ENCODE measurements at regions not wholly inside any gene's neighbourhood (a gene's known extent, or its start where the extent isn't known, plus 50 kb on each side); places are given as distances from the start of the nearest gene placed in this dataset.

- no TSS peak for BruUV-seq (replicated peaks)
- Mint-ChIP-seq H3K4me3 (ENCODE audit: low read depth, unreplicated experiment) (no peak overlapping the region), H3K27ac (ENCODE audit: unreplicated experiment) (no peak overlapping the region), H3K36me3 (ENCODE audit: insufficient read depth, unreplicated experiment) (no peaks in the 10 kb centered on the region), H3K4me1 (ENCODE audit: low read depth, unreplicated experiment) (no peaks in the 10 kb centered on the region), H3K9me3 (ENCODE audit: low read depth, unreplicated experiment) (no peaks in the 10 kb centered on the region), H3K27me3 (ENCODE audit: unreplicated experiment) (no peaks in the 10 kb centered on the region)
- intact Hi-C loops (cut with micrococcal nuclease; ENCODE audit: unreplicated experiment): no loop called here
- CTCF ChIA-PET: no interaction called here
- DNase-seq: no peak
- TF ChIP-seq, protein P1, sequence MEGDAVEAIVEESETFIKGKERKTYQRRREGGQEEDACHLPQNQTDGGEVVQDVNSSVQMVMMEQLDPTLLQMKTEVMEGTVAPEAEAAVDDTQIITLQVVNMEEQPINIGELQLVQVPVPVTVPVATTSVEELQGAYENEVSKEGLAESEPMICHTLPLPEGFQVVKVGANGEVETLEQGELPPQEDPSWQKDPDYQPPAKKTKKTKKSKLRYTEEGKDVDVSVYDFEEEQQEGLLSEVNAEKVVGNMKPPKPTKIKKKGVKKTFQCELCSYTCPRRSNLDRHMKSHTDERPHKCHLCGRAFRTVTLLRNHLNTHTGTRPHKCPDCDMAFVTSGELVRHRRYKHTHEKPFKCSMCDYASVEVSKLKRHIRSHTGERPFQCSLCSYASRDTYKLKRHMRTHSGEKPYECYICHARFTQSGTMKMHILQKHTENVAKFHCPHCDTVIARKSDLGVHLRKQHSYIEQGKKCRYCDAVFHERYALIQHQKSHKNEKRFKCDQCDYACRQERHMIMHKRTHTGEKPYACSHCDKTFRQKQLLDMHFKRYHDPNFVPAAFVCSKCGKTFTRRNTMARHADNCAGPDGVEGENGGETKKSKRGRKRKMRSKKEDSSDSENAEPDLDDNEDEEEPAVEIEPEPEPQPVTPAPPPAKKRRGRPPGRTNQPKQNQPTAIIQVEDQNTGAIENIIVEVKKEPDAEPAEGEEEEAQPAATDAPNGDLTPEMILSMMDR (IDR thresholded peaks at IDR 0.05; ENCODE audit: unreplicated experiment): no peak
Measured at GRCh38 chr4:25474690-25475089, 97.6 kb downstream of the ANAPC4 start.

- Mint-ChIP-seq H3K36me3 (ENCODE audit: insufficient read depth, unreplicated experiment) (no peaks in the 10 kb centered on the region), H3K27ac (ENCODE audit: unreplicated experiment) (no peak overlapping the region), H3K4me1 (ENCODE audit: low read depth, unreplicated experiment) (no peaks in the 10 kb centered on the region), H3K9me3 (ENCODE audit: low read depth, unreplicated experiment) (no peaks in the 10 kb centered on the region), H3K4me3 (ENCODE audit: low read depth, unreplicated experiment) (no peak overlapping the region), H3K27me3 (ENCODE audit: unreplicated experiment) (no peaks in the 10 kb centered on the region)
- DNase-seq: no peak
- TF ChIP-seq, protein P1 (IDR thresholded peaks at IDR 0.05; ENCODE audit: unreplicated experiment): no peak
- intact Hi-C loops (cut with micrococcal nuclease; ENCODE audit: unreplicated experiment): no loop called here
- CTCF ChIA-PET: no interaction called here
- BruUV-seq (replicated peaks): no TSS peak
Measured at GRCh38 chr4:25477221-25477620, 100.2 kb downstream of the ANAPC4 start.

DNA sequence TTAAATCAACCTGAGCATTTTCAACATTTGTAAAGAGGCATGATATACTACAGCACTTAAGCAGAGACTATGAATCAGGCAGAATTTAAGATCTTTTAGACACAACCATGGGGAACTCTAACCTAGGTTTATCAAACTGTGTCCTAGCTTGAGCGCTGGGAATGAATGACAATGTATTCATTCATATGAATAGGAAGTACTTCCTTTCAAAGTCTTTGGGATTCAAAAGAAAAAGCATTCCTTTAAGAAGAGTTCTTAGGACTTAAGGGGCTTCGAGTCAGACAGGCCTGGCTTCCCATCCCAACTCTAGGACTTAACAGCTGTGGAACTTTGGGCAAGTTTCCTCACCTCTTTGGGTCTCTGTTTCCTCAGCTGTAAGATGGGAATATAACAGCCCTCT, 104.6 kb downstream of the ANAPC4 start:
- no peaks in the 10 kb centered on the region for H3K27me3 Mint-ChIP-seq (ENCODE audit: unreplicated experiment)
- BruUV-seq (replicated peaks): no TSS peak
- CTCF ChIA-PET: no interaction called here
- H3K27ac Mint-ChIP-seq (ENCODE audit: unreplicated experiment): no peak overlapping the region
- TF ChIP-seq, protein P1 (IDR thresholded peaks at IDR 0.05; ENCODE audit: unreplicated experiment): no peak
- peaks cover 23% of the 10 kb centered on the region for H3K4me1 Mint-ChIP-seq (ENCODE audit: low read depth, unreplicated experiment)
- H3K36me3 Mint-ChIP-seq (ENCODE audit: insufficient read depth, unreplicated experiment): no peaks in the 10 kb centered on the region
- H3K9me3 Mint-ChIP-seq (ENCODE audit: low read depth, unreplicated experiment): no peaks in the 10 kb centered on the region
- no peak for DNase-seq
- H3K4me3 Mint-ChIP-seq (ENCODE audit: low read depth, unreplicated experiment): no peak overlapping the region
- intact Hi-C loops (cut with micrococcal nuclease; ENCODE audit: unreplicated experiment): no loop called here

DNA sequence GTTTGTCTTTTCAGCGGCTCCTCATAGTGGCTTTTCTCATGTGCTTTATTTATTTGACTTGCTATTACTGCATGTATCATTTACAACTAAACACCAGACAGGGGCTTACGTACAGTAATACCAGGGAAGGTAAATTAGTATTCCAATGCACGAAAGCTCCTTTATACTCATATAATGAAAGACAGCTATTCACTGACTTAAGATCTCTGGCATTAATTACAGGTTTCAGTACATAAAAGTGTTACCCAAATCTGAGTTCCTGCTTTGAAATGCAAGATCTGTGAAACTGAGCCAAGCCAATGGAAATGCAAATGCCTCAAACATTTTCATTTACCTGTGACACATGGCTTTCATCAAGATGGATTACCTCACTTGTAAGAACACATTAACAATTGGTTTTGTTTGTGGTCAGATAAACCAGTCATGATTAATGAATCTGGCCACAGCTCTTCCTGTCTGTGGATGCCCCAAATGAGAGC, 107.2 kb downstream of the ANAPC4 start:
- H3K27ac Mint-ChIP-seq (ENCODE audit: unreplicated experiment): no peak overlapping the region
- intact Hi-C loops (cut with micrococcal nuclease; ENCODE audit: unreplicated experiment): no loop called here
- TF ChIP-seq, protein P1 (IDR thresholded peaks at IDR 0.05; ENCODE audit: unreplicated experiment): no peak
- H3K27me3 Mint-ChIP-seq (ENCODE audit: unreplicated experiment): no peaks in the 10 kb centered on the region
- no TSS peak for BruUV-seq (replicated peaks)
- no peaks in the 10 kb centered on the region for H3K36me3 Mint-ChIP-seq (ENCODE audit: insufficient read depth, unreplicated experiment)
- CTCF ChIA-PET: no interaction called here
- H3K4me3 Mint-ChIP-seq (ENCODE audit: low read depth, unreplicated experiment): no peak overlapping the region
- H3K9me3 Mint-ChIP-seq (ENCODE audit: low read depth, unreplicated experiment): peaks cover 3% of the 10 kb centered on the region
- no peak for DNase-seq
- H3K4me1 Mint-ChIP-seq (ENCODE audit: low read depth, unreplicated experiment): peaks cover 23% of the 10 kb centered on the region

Measured in Calu3 (cell line).